Testis (tissue), 2 donors: ENCODE measurements at regions not wholly inside any gene's neighbourhood (a gene's known extent, or its start where the extent isn't known, plus 50 kb on each side); places are given as distances from the start of the nearest gene placed in this dataset.

Experiments used
- DNase-seq: peaks from one replicate; pipeline ENCODE4 v3.0.0-alpha.2; 2019
- H3K27ac ChIP-seq, 2 donors: fragments of 200-600 bp; sonication (generic); one replicate each; pipeline ENCODE4 v1.5.1; 2019
- H3K27me3 ChIP-seq: fragments of 200-600 bp; sonication (generic); one replicate; pipeline ENCODE4 v1.5.1; 2019
- H3K36me3 ChIP-seq: fragments of 200-600 bp; sonication (generic); one replicate; pipeline ENCODE4 v1.5.1; 2017; ENCODE audit warnings: low read depth; ENCODE audit errors: missing control alignments
- H3K4me1 ChIP-seq: fragments of 200-600 bp; sonication (generic); one replicate; pipeline ENCODE4 v1.5.1; 2019
- H3K4me3 ChIP-seq, 2 donors: fragments of 200-600 bp; sonication (generic); one replicate each; pipeline ENCODE4 v1.5.1; 2017 to 2019
- H3K9me3 ChIP-seq: fragments of 200-600 bp; sonication (generic); one replicate; pipeline ENCODE4 v1.5.1; 2017
- POLR2A ChIP-seq: fragments of 450-650 bp; IDR thresholded peaks from one replicate; pipeline ENCODE4 v1.6.1; 2017; ENCODE audit warnings: antibody characterized with exemption, mild to moderate bottlenecking, moderate library complexity
- WGBS, 2 donors: methylation state at CpG; one replicate each; pipeline ENCODE4 v1.1.5; 2018; 5-methylcytosine and 5-hydroxymethylcytosine counted together
- intact Hi-C: fragments of 100-400 bp; cut with DNase I; formaldehyde crosslinking; loops from one replicate; pipeline ENCODE4 v1.15.1; 2023; ENCODE audit warnings: low total_unique reads
- TF ChIP-seq, protein P1 (sequence below), 3 experiments: fragments of 450-650 bp in 2 of 3; fragments of 200-600 bp in 1 of 3; sonication (generic) in 1 of 3; IDR thresholded peaks; one replicate each; pipeline ENCODE4 v1.5.1; 2016 to 2019; ENCODE audit warnings: antibody characterized with exemption in 3 of 3, mild to moderate bottlenecking in 2 of 3, moderate library complexity in 1 of 3

- intact Hi-C loops = no loop called here
- no peak for TF ChIP-seq POLR2A
- TF ChIP-seq, protein P1, sequence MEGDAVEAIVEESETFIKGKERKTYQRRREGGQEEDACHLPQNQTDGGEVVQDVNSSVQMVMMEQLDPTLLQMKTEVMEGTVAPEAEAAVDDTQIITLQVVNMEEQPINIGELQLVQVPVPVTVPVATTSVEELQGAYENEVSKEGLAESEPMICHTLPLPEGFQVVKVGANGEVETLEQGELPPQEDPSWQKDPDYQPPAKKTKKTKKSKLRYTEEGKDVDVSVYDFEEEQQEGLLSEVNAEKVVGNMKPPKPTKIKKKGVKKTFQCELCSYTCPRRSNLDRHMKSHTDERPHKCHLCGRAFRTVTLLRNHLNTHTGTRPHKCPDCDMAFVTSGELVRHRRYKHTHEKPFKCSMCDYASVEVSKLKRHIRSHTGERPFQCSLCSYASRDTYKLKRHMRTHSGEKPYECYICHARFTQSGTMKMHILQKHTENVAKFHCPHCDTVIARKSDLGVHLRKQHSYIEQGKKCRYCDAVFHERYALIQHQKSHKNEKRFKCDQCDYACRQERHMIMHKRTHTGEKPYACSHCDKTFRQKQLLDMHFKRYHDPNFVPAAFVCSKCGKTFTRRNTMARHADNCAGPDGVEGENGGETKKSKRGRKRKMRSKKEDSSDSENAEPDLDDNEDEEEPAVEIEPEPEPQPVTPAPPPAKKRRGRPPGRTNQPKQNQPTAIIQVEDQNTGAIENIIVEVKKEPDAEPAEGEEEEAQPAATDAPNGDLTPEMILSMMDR (IDR thresholded peaks at IDR 0.05) = no peak
- H3K4me1 ChIP-seq = no peaks in the 10 kb centered on the region
- no peaks in the 10 kb centered on the region for H3K27me3 ChIP-seq
- H3K9me3 ChIP-seq = no peaks in the 10 kb centered on the region
- H3K27ac ChIP-seq = no peak overlapping the region
- no peak overlapping the region for H3K4me3 ChIP-seq
- WGBS, 2 donors = 82 to 89% methylated on average over 1 of the region's 1 CpG
- no peaks in the 10 kb centered on the region for H3K36me3 ChIP-seq
- no peak for DNase-seq
Observed at GRCh38 chr2:49465157-49465831, 311.0 kb upstream of the FSHR start.

- H3K9me3 ChIP-seq = no peaks in the 10 kb centered on the region
- TF ChIP-seq, protein P1 (IDR thresholded peaks at IDR 0.05) = no peak
- TF ChIP-seq POLR2A = no peak
- H3K4me1 ChIP-seq = no peaks in the 10 kb centered on the region
- WGBS, 2 donors = 86 to 89% methylated on average over 3 of the region's 3 CpGs
- H3K27ac ChIP-seq = no peak overlapping the region
- H3K36me3 ChIP-seq = no peaks in the 10 kb centered on the region
- intact Hi-C loops = no loop called here
- no peak overlapping the region for H3K4me3 ChIP-seq
- H3K27me3 ChIP-seq = no peaks in the 10 kb centered on the region
- no peak for DNase-seq
Observed at GRCh38 chr2:49459314-49459993, 305.1 kb upstream of the FSHR start.

GRCh38 chr2:49444005-49444404, 289.7 kb upstream of the FSHR start:
- TF ChIP-seq POLR2A = no peak
- TF ChIP-seq, protein P1 (IDR thresholded peaks at IDR 0.05) = no peak
- H3K36me3 ChIP-seq = no peaks in the 10 kb centered on the region
- no peaks in the 10 kb centered on the region for H3K9me3 ChIP-seq
- no peak overlapping the region for H3K4me3 ChIP-seq
- no peak for DNase-seq
- H3K4me1 ChIP-seq = no peaks in the 10 kb centered on the region
- intact Hi-C loops = no loop called here
- no peaks in the 10 kb centered on the region for H3K27me3 ChIP-seq
- no peak overlapping the region for H3K27ac ChIP-seq
- WGBS, 2 donors = 89 to 91% methylated on average over 3 of the region's 3 CpGs

DNA sequence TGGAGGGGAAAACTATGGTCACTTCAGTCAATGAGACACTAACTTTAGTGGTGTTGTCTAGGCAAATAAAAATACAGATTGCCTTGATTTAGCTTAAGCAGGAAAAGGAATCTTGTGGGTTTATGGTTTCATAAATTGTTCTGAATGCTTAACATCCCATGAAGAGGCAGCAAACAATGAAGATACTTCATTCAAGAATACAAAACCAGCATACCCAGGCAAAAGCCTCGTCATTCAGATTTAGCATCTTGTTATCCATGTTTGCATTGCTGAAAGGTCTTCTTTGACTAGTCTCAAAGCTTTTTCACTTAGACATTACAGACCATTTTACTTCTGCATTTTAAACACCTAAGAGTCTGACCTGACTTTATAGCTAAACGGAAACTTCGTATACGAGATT, 272.7 kb upstream of the FSHR start:
- Histone ChIP-seq H3K27me3 (no peaks in the 10 kb centered on the region), H3K4me3 (no peak overlapping the region), H3K4me1 (no peaks in the 10 kb centered on the region), H3K36me3 (no peaks in the 10 kb centered on the region), H3K27ac (no peak overlapping the region), H3K9me3 (no peaks in the 10 kb centered on the region)
- intact Hi-C loops = no loop called here
- DNase-seq = no peak
- TF ChIP-seq, protein P1 (IDR thresholded peaks at IDR 0.05) = no peak
- no peak for TF ChIP-seq POLR2A
- 48 to 84% methylated on average over 4 of the region's 4 CpGs for WGBS, 2 donors

DNA sequence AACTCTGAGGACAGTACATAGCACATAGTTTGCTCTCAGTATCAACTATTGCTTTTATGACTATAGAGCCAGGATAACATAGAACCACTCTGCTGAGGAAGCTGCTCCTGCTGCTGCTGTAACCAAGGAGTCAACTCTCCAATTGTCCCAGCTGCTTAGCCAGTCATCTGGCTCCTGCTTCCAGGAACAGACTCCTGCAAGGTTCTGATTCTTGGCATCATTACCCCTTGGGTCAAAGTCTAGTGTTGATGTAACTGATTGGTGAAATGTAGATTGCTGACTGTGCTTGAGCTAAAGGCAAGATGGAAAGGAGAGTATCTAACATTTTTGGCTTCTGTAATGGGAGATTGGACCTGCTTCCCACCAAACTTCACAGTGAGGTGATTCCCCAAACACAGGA, 261.9 kb upstream of the FSHR start:
- Histone ChIP-seq H3K36me3 (no peaks in the 10 kb centered on the region), H3K27me3 (no peaks in the 10 kb centered on the region), H3K9me3 (no peaks in the 10 kb centered on the region), H3K4me3 (no peak overlapping the region), H3K4me1 (no peaks in the 10 kb centered on the region), H3K27ac (no peak overlapping the region)
- no peak for TF ChIP-seq POLR2A
- TF ChIP-seq, protein P1 (IDR thresholded peaks at IDR 0.05) = no peak
- DNase-seq = no peak
- intact Hi-C loops = no loop called here
